22Rv1 (cell line): ENCODE measurements at regions not wholly inside any gene's neighbourhood (a gene's known extent, or its start where the extent isn't known, plus 50 kb on each side); places are given as distances from the start of the nearest gene placed in this dataset.

ENCODE experiments used
- H3K27ac ChIP-seq: fragments of 450-650 bp; 2 replicates; pipeline ENCODE4 v1.5.1; 2017
- CTCF ChIP-seq: fragments of 450-650 bp; IDR thresholded peaks from 2 replicates; pipeline ENCODE4 v1.5.1; 2017; ENCODE audit warnings: mild to moderate bottlenecking
- ZFX ChIP-seq: fragments of 450-650 bp; IDR thresholded peaks from 2 replicates; pipeline ENCODE4 v1.6.1; 2017; ENCODE audit warnings: antibody characterized with exemption, borderline replicate concordance

DNA sequence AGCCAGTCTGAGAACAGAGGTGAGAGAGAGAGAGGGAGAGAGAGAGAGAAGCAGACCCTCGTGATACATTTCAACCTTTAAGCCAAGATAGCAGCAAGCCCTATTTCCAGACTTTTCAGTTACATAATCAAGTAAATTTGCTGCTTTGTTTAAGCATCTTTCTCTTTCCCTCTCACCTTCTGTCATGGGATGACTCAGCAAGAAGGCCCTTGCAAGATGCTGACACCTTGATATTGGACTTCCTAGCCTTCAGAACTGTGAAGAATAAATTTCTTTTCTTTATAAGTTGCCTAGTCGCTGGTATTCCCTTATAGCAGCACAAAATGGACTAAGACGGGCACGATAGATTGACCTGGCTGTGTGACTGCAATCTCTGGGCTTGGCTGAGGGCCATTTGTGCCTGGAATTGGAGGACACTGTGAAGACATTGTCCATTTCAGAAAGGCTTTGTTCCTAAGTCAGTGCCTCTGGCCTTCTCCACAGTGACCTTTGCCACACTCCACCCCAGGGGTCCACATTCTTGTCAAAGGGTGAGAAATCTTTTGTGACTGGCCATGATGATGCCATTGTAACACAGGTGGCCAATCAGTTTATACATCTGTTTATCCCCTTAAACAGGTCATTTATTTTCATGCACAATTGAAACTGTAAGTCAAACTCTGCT lies 51.3 kb upstream of the ITSN2 start:
- no peak overlapping the region for H3K27ac ChIP-seq
- TF ChIP-seq CTCF (no peak), ZFX (no peak)

GRCh38 chr2:24410976-24411375 lies 50.6 kb upstream of the ITSN2 start:
- H3K27ac ChIP-seq: no peak overlapping the region
- TF ChIP-seq ZFX (no peak), CTCF (no peak)

GRCh38 chr2:24409700-24410556 lies 49.6 kb upstream of the ITSN2 start:
- no peak overlapping the region for H3K27ac ChIP-seq
- TF ChIP-seq ZFX: no peak
- peak; percentile 84 for TF ChIP-seq CTCF
